ENCODE measurements at regions not wholly inside any gene's neighbourhood (a gene's known extent, or its start where the extent isn't known, plus 50 kb on each side); places are given as distances from the start of the nearest gene placed in this dataset.

DNA sequence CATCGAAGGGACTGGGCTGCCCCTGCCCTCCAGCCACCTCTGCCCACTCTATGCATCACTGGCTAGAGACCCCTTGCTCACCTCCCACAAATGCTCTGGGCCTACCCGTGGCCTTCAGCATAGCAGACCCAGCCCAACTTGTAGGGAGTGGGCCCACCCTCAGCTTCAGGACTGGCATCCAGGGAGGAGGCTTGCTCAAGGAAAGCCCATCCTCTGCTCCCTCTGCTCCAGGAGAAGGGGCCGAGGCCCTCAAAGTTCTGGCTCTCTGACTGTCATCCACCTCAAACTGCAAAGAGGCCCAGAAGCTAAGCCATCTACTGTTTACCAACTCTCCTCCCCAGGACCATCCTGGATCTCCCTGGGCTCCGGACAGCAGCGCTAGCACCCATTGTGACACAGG lies 84.5 kb downstream of the C5orf15 start:
- DNase-seq (ENCODE audit: low read depth): no peak
- TF ChIP-seq, protein P1, sequence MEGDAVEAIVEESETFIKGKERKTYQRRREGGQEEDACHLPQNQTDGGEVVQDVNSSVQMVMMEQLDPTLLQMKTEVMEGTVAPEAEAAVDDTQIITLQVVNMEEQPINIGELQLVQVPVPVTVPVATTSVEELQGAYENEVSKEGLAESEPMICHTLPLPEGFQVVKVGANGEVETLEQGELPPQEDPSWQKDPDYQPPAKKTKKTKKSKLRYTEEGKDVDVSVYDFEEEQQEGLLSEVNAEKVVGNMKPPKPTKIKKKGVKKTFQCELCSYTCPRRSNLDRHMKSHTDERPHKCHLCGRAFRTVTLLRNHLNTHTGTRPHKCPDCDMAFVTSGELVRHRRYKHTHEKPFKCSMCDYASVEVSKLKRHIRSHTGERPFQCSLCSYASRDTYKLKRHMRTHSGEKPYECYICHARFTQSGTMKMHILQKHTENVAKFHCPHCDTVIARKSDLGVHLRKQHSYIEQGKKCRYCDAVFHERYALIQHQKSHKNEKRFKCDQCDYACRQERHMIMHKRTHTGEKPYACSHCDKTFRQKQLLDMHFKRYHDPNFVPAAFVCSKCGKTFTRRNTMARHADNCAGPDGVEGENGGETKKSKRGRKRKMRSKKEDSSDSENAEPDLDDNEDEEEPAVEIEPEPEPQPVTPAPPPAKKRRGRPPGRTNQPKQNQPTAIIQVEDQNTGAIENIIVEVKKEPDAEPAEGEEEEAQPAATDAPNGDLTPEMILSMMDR (IDR thresholded peaks at IDR 0.05; ENCODE audit: control insufficient read depth, extremely low read depth, insufficient read depth): no peak
- no peak overlapping the region for H3K4me3 ChIP-seq (ENCODE audit: low read depth, low read length)

DNA sequence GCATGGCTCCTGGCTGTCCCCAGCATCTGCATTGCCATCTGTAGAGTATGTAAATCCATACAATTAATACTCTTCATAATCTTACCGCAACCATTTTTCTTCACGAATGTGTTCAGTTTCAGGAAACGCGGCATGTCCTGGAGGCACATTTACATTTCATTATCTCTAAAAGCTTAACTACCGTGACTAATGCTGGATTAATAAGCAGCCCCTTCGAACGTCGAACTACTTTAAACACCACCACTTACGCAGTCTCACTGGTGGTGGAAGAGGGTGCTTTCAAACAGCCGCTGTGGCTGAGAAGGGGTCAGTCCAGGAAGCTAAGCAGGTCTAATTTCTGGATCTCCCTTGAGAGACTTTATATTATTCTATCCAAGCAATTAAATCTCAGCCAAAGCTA lies 85.6 kb downstream of the C5orf15 start:
- no peak overlapping the region for H3K4me3 ChIP-seq (ENCODE audit: low read depth, low read length)
- TF ChIP-seq, protein P1 (IDR thresholded peaks at IDR 0.05; ENCODE audit: control insufficient read depth, extremely low read depth, insufficient read depth): no peak
- no peak for DNase-seq (ENCODE audit: low read depth)

- H3K4me3 ChIP-seq (ENCODE audit: low read depth, low read length): no peak overlapping the region
- TF ChIP-seq, protein P1 (IDR thresholded peaks at IDR 0.05; ENCODE audit: control insufficient read depth, extremely low read depth, insufficient read depth): no peak
- DNase-seq (ENCODE audit: low read depth): no peak
These were observed 86.1 kb downstream of the C5orf15 start for GRCh38 chr5:133882389-133882695.

GRCh38 chr5:133881576-133882388 lies 86.6 kb downstream of the C5orf15 start:
- H3K4me3 ChIP-seq (ENCODE audit: low read depth, low read length): no peak overlapping the region
- TF ChIP-seq, protein P1 (IDR thresholded peaks at IDR 0.05; ENCODE audit: control insufficient read depth, extremely low read depth, insufficient read depth): no peak
- peak; percentile 34 for DNase-seq (ENCODE audit: low read depth)

DNA sequence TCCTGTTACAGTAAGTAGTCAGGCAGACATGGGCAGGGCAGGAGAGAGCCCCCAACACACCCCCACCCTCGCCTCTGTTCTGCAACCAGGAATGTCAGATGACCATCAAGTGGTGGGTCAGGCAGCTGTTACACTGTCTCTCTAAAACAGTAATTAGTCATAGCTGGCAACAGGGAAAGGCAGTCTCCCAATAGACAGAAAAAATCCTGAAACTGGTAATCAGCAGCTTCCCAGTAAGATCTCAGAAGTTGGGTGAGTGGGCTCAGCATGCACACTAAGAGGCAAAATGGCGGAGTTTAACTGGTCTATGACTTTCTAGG lies 90.2 kb downstream of the C5orf15 start:
- no peak overlapping the region for H3K4me3 ChIP-seq (ENCODE audit: low read depth, low read length)
- DNase-seq (ENCODE audit: low read depth): no peak
- TF ChIP-seq, protein P1 (IDR thresholded peaks at IDR 0.05; ENCODE audit: control insufficient read depth, extremely low read depth, insufficient read depth): no peak

DNA sequence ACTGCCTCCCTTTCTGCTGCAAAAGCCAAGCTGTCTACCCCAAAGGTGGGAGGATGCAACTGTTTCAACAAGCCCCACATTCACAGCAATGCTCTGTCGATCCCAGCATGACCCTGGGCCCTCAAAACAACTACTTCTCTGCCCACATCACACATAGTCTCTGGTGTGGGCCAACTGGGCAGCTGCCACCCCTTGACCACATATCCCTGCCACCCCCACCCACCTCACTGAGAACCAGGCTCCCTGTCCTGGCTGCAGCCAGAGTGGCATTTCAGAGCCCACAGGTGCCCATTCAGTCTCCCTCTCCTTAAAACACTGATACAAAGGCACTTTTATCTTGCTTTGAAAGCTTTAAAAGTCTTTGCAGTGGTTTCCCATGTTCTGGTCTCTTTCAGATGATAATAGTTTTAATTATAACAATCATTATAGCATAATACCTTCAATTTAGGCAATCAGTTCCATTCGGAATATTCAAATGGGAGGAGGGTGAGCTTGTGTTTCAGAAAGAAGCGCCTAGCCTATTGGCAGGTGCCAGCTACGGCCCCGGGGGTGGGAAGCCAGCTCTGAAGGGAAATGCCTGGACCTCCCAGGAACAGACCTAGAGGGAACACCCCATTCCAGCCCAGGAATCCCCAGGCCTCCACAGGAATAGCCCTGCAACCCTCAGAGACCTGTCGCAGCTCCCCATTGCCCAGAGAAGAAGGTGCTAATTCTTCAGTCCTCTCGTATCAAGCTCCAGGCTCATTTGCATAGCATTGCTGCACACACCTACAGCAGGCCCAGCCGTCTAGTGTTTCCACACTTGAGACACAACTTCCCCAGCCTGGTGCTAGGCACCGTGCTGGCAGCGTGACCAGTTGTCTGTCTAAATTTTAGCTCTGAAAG lies 90.8 kb downstream of the C5orf15 start:
- DNase-seq (ENCODE audit: low read depth): no peak
- H3K4me3 ChIP-seq (ENCODE audit: low read depth, low read length): no peak overlapping the region
- TF ChIP-seq, protein P1 (IDR thresholded peaks at IDR 0.05; ENCODE audit: control insufficient read depth, extremely low read depth, insufficient read depth): no peak

Data from LNCaP clone FGC (cell line).